Keratinocyte (primary cell): ENCODE measurements at regions not wholly inside any gene's neighbourhood (a gene's known extent, or its start where the extent isn't known, plus 50 kb on each side); places are given as distances from the start of the nearest gene placed in this dataset.

Experiments used
- CTCF ChIP-seq, 3 experiments: IDR thresholded peaks in 1 of 3; conservative IDR thresholded peaks in 1 of 3; optimal IDR thresholded peaks in 1 of 3; 2 replicates in 2 of 3; 3 replicates in 1 of 3; pipeline versions ENCODE3 to v1.5.1; 2011; ENCODE audit warnings: low read length in 3 of 3, mild to moderate bottlenecking in 3 of 3, moderate library complexity in 2 of 3, control low read depth in 1 of 3, inconsistent platforms in 1 of 3; ENCODE audit not compliant: insufficient read depth in 2 of 3; ENCODE audit errors: extremely low read depth in 1 of 3
- EZH2 ChIP-seq: IDR thresholded peaks from one replicate; pipeline ENCODE4 v1.6.1; 2012; ENCODE audit warnings: inconsistent platforms, mild to moderate bottlenecking, low read length, moderate library complexity

DNA sequence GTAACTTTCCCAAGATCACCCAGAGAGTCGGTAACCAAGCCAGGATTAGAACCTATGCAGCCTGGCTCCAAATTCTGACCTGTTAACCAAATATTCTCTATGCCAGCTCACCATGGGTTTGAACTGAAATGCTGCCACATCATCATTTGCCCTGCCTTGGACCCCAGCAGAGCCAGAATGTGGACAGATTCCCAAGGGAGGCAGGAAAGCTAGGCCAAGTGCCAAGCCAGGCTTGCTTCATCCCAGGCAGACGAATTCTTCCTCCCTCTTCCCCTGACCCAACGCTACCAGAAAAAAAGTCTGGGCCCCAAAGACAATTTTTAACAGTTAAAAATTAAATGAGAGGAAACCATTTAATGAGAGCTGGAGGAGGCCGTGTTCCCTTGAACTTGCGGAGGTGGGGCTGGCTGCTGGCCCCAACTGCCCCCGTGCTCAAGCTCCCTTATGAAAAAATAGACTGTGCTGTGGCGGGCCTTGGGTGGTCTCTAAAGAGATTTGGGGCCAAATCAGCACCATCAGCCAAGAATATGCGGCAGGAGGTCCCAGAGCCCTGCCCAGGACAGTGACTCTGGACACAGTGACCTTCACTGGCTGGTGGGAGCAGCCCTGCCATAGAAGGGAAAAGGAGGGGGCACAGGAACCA, 184.1 kb upstream of the SYT13 start:
- TF ChIP-seq CTCF (optimal IDR thresholded peaks at IDR 0.05 in 1 of 3, IDR thresholded peaks at IDR 0.05 in 1 of 3, conservative IDR thresholded peaks at IDR 0.05 in 1 of 3; ENCODE audit: extremely low read depth in 1 of 3, insufficient read depth in 2 of 3, low read length in 3 of 3) = no peak
- no peak for TF ChIP-seq EZH2
